ENCODE measurements at regions not wholly inside any gene's neighbourhood (a gene's known extent, or its start where the extent isn't known, plus 50 kb on each side); places are given as distances from the start of the nearest gene placed in this dataset.

GRCh38 chr14:22265319-22266141 lies 323.5 kb downstream of the DAD1 start:
- TF ChIP-seq, protein P1, sequence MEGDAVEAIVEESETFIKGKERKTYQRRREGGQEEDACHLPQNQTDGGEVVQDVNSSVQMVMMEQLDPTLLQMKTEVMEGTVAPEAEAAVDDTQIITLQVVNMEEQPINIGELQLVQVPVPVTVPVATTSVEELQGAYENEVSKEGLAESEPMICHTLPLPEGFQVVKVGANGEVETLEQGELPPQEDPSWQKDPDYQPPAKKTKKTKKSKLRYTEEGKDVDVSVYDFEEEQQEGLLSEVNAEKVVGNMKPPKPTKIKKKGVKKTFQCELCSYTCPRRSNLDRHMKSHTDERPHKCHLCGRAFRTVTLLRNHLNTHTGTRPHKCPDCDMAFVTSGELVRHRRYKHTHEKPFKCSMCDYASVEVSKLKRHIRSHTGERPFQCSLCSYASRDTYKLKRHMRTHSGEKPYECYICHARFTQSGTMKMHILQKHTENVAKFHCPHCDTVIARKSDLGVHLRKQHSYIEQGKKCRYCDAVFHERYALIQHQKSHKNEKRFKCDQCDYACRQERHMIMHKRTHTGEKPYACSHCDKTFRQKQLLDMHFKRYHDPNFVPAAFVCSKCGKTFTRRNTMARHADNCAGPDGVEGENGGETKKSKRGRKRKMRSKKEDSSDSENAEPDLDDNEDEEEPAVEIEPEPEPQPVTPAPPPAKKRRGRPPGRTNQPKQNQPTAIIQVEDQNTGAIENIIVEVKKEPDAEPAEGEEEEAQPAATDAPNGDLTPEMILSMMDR (IDR thresholded peaks at IDR 0.05) = peak; percentile 79
- Mint-ChIP-seq H3K4me3 (ENCODE audit: unreplicated experiment) (no peak overlapping the region), H3K36me3 (ENCODE audit: low read depth) (no peaks in the 10 kb centered on the region), H3K27ac (ENCODE audit: unreplicated experiment) (peak overlapping the region; percentile 91), H3K27me3 (ENCODE audit: low read depth) (no peaks in the 10 kb centered on the region), H3K4me1 (ENCODE audit: low read depth) (peaks cover 80% of the 10 kb centered on the region), H3K9me3 (ENCODE audit: low read depth) (no peaks in the 10 kb centered on the region)
- DNase-seq (ENCODE audit: low spot score) = no peak

DNA sequence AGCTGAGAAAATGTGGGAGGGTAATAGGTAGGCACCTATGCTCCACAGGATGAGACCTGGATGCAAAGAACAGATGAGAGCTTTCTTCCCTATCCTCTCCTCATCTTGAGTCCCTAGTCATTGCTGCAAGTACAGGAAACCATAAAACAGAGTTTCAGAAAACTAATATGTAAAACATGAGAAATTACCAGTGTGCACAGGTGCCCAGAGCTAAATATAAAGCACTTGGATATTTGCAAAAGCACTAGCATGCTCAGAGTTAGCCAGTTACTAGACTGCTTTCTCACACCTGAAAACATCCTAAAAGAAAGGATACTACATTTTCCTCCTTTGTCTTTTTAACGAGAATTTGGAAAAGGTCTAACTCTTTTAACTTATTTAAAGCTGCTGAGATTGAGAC lies 324.3 kb downstream of the DAD1 start:
- Mint-ChIP-seq H3K27ac (ENCODE audit: unreplicated experiment) (peak overlapping the region; percentile 91), H3K4me3 (ENCODE audit: unreplicated experiment) (no peak overlapping the region), H3K9me3 (ENCODE audit: low read depth) (no peaks in the 10 kb centered on the region), H3K36me3 (ENCODE audit: low read depth) (no peaks in the 10 kb centered on the region), H3K27me3 (ENCODE audit: low read depth) (no peaks in the 10 kb centered on the region), H3K4me1 (ENCODE audit: low read depth) (peaks cover 73% of the 10 kb centered on the region)
- TF ChIP-seq, protein P1 (IDR thresholded peaks at IDR 0.05) = no peak
- DNase-seq (ENCODE audit: low spot score) = no peak

DNA sequence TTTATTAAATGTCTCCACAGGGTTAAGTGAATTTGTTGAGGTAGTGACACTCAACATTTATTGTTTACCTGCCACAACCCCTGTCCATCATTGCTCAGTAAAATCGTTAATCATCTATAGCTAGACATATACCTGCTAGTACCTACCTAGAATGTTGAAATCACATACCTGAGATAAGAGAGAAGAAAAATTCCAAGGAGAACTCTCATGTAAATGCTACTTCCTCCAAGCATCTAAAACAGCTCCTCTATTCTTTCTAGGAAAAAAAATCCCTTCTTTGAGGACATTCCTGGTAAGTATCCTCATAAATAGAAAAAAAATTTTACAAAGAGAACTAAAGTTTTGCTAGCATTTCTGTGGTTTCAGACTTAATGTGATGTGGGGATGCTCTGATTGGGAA lies 325.1 kb downstream of the DAD1 start:
- Mint-ChIP-seq H3K4me3 (ENCODE audit: unreplicated experiment) (no peak overlapping the region), H3K27me3 (ENCODE audit: low read depth) (no peaks in the 10 kb centered on the region), H3K9me3 (ENCODE audit: low read depth) (peaks cover 5% of the 10 kb centered on the region), H3K27ac (ENCODE audit: unreplicated experiment) (no peak overlapping the region), H3K4me1 (ENCODE audit: low read depth) (peaks cover 66% of the 10 kb centered on the region), H3K36me3 (ENCODE audit: low read depth) (peaks cover 2% of the 10 kb centered on the region)
- TF ChIP-seq, protein P1 (IDR thresholded peaks at IDR 0.05) = no peak
- DNase-seq (ENCODE audit: low spot score) = no peak

DNA sequence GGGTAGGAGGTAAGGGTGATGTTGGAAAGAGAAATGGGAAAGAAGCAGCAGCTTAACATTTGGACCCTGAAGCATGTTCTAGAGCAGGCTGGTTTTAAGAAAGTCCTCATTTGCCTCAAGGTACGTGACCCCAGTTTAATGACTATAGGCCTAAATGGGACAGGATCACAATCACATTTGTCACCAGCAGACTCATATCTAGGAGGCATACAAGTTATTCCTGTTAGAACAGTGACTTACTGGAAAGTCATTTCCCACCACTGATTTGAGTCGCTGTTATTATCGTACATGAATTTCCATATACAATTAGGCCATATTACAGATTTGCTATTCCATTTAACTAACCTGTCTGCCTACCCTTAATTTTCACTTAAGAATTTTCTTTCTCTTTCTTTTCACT lies 326.1 kb downstream of the DAD1 start:
- H3K27me3 Mint-ChIP-seq (ENCODE audit: low read depth) = no peaks in the 10 kb centered on the region
- TF ChIP-seq, protein P1 (IDR thresholded peaks at IDR 0.05) = no peak
- DNase-seq (ENCODE audit: low spot score) = no peak
- H3K9me3 Mint-ChIP-seq (ENCODE audit: low read depth) = peaks cover 6% of the 10 kb centered on the region
- H3K36me3 Mint-ChIP-seq (ENCODE audit: low read depth) = peaks cover 2% of the 10 kb centered on the region
- peaks cover 55% of the 10 kb centered on the region for H3K4me1 Mint-ChIP-seq (ENCODE audit: low read depth)
- no peak overlapping the region for H3K4me3 Mint-ChIP-seq (ENCODE audit: unreplicated experiment)
- no peak overlapping the region for H3K27ac Mint-ChIP-seq (ENCODE audit: unreplicated experiment)

- TF ChIP-seq, protein P1 (IDR thresholded peaks at IDR 0.05) = no peak
- H3K27me3 Mint-ChIP-seq (ENCODE audit: low read depth) = no peaks in the 10 kb centered on the region
- H3K4me3 Mint-ChIP-seq (ENCODE audit: unreplicated experiment) = no peak overlapping the region
- no peak overlapping the region for H3K27ac Mint-ChIP-seq (ENCODE audit: unreplicated experiment)
- peaks cover 24% of the 10 kb centered on the region for H3K4me1 Mint-ChIP-seq (ENCODE audit: low read depth)
- no peak for DNase-seq (ENCODE audit: low spot score)
- peaks cover 8% of the 10 kb centered on the region for H3K9me3 Mint-ChIP-seq (ENCODE audit: low read depth)
- peaks cover 2% of the 10 kb centered on the region for H3K36me3 Mint-ChIP-seq (ENCODE audit: low read depth)
Measured at GRCh38 chr14:22255017-22255950, 333.7 kb downstream of the DAD1 start.
